Loucy (cell line): ENCODE measurements at regions not wholly inside any gene's neighbourhood (a gene's known extent, or its start where the extent isn't known, plus 50 kb on each side); places are given as distances from the start of the nearest gene placed in this dataset.

Source experiments
- H2AFZ ChIP-seq: fragments of 200-600 bp; sonication (generic); 2 replicates; pipeline ENCODE4 v1.6.0; 2016; ENCODE audit warnings: antibody characterized with exemption, mild to moderate bottlenecking, low read length, moderate library complexity
- H3F3A ChIP-seq: fragments of 200-600 bp; 2 replicates; pipeline ENCODE4 v1.6.0; 2016; ENCODE audit warnings: antibody characterized with exemption, low read depth, mild to moderate bottlenecking
- H3K27me3 ChIP-seq: fragments of 200-600 bp; sonication (generic); 2 replicates; pipeline ENCODE4 v1.6.1; 2014; ENCODE audit warnings: low read length, mild to moderate bottlenecking; ENCODE audit not compliant: insufficient read depth, poor library complexity, severe bottlenecking
- H3K36me3 ChIP-seq: fragments of 200-600 bp; sonication (generic); 2 replicates; pipeline ENCODE4 v1.6.1; 2016; ENCODE audit warnings: low read length; ENCODE audit not compliant: insufficient read depth
- H3K4me1 ChIP-seq: fragments of 200-600 bp; sonication (generic); 2 replicates; pipeline ENCODE4 v1.5.1; 2014; ENCODE audit warnings: low read length, mild to moderate bottlenecking; ENCODE audit not compliant: insufficient read depth, poor library complexity, severe bottlenecking
- H3K4me2 ChIP-seq: fragments of 200-600 bp; sonication (generic); 2 replicates; pipeline ENCODE4 v1.6.0; 2014; ENCODE audit warnings: antibody characterized with exemption, low read length, low read depth, mild to moderate bottlenecking; ENCODE audit not compliant: poor library complexity, severe bottlenecking
- H3K4me3 ChIP-seq: fragments of 200-600 bp; sonication (generic); 2 replicates; pipeline ENCODE4 v1.5.1; 2014; ENCODE audit warnings: low read length, mild to moderate bottlenecking, mixed read lengths; ENCODE audit not compliant: poor library complexity, severe bottlenecking
- H3K79me2 ChIP-seq: fragments of 200-600 bp; sonication (generic); 2 replicates; pipeline ENCODE4 v1.6.1; 2014; ENCODE audit warnings: low read length; ENCODE audit not compliant: insufficient read depth
- H3K9ac ChIP-seq: fragments of 200-600 bp; sonication (generic); 2 replicates; pipeline ENCODE4 v1.6.0; 2014; ENCODE audit warnings: mild to moderate bottlenecking, low read depth, low read length, moderate library complexity; ENCODE audit not compliant: poor library complexity, severe bottlenecking
- H3K9me2 ChIP-seq: fragments of 200-600 bp; sonication (generic); replicated peaks from 2 replicates; pipeline ENCODE4 v1.6.1; 2016; ENCODE audit warnings: low read depth, low read length, mixed read lengths
- H3K9me3 ChIP-seq: fragments of 200-600 bp; sonication (generic); 2 replicates; pipeline ENCODE4 v1.6.1; 2014; ENCODE audit warnings: mild to moderate bottlenecking, antibody characterized with exemption, low read length, low read depth; ENCODE audit not compliant: insufficient read depth
- H4K20me1 ChIP-seq: fragments of 200-600 bp; sonication (generic); 2 replicates; pipeline ENCODE4 v1.6.0; 2014; ENCODE audit warnings: antibody characterized with exemption, low read length, mild to moderate bottlenecking; ENCODE audit not compliant: insufficient read depth, poor library complexity, severe bottlenecking
- CTCF ChIP-seq: fragments of 200-600 bp; sonication (generic); conservative IDR thresholded peaks from 2 replicates; pipeline ENCODE4 v1.5.1; 2014; ENCODE audit warnings: mild to moderate bottlenecking, antibody characterized with exemption, low read length
- EZH2phosphoT487 ChIP-seq: fragments of 200-600 bp; IDR thresholded peaks from 2 replicates; pipeline ENCODE4 v1.6.1; 2018; ENCODE audit warnings: antibody characterized with exemption, mild to moderate bottlenecking, moderate library complexity, borderline replicate concordance

DNA sequence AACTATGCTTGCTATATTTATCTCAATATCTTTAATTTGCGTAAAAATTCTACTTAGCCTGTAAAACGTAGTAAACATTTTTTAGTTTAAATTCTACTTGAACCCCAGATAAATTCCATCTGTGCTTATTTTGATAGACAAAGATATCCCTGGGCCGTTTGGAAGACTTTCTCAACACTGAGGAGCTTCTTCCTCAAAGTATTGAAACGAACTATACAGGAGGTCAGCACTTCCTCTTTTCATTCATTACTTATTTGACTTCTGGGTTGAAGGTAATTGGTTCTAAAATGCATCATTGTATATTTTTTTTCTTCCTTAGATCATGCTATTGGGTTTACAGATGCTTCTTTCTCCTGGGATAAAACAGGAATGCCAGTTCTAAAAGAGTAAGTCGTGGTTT lies 74.7 kb downstream of the HSPA13 start:
- H3K79me2 ChIP-seq = no peaks in the 10 kb centered on the region
- no peaks in the 10 kb centered on the region for H3K9me2 ChIP-seq
- peaks cover 7% of the 10 kb centered on the region for H3K4me1 ChIP-seq
- no peak overlapping the region for H3K4me3 ChIP-seq
- no peak overlapping the region for H3K4me2 ChIP-seq
- H3K36me3 ChIP-seq = no peaks in the 10 kb centered on the region
- H4K20me1 ChIP-seq = no peaks in the 10 kb centered on the region
- no peaks in the 10 kb centered on the region for H3K9me3 ChIP-seq
- H3K27me3 ChIP-seq = no peaks in the 10 kb centered on the region
- H2AFZ ChIP-seq = no peak overlapping the region
- TF ChIP-seq CTCF = no peak
- TF ChIP-seq EZH2phosphoT487 = no peak
- H3K9ac ChIP-seq = no peak overlapping the region
- no peaks in the 10 kb centered on the region for H3F3A ChIP-seq

- Histone ChIP-seq H3K27me3 (no peaks in the 10 kb centered on the region), H3K4me3 (peak overlapping the region; percentile 1), H2AFZ (peak overlapping the region; percentile 66), H3K36me3 (no peaks in the 10 kb centered on the region), H3K9me3 (no peaks in the 10 kb centered on the region), H3F3A (no peaks in the 10 kb centered on the region), H4K20me1 (no peaks in the 10 kb centered on the region), H3K79me2 (no peaks in the 10 kb centered on the region), H3K4me1 (peaks cover 7% of the 10 kb centered on the region), H3K9me2 (no peaks in the 10 kb centered on the region), H3K4me2 (peak overlapping the region; percentile 10), H3K9ac (no peak overlapping the region)
- TF ChIP-seq CTCF = peak; percentile 51
- no peak for TF ChIP-seq EZH2phosphoT487
Observed at GRCh38 chr21:14306126-14306907, 76.6 kb downstream of the HSPA13 start.

- no peak for TF ChIP-seq EZH2phosphoT487
- no peak for TF ChIP-seq CTCF
- Histone ChIP-seq H3K9ac (no peak overlapping the region), H3K4me3 (no peak overlapping the region)
Observed at GRCh38 chr21:14303731-14304488, 79.0 kb downstream of the HSPA13 start.

More at GRCh38 chr21:14303731-14304488, 79.0 kb downstream of the HSPA13 start:
- Histone ChIP-seq H3K4me2 (no peak overlapping the region), H3K27me3 (no peaks in the 10 kb centered on the region), H2AFZ (no peak overlapping the region), H3K9me3 (no peaks in the 10 kb centered on the region), H3K79me2 (no peaks in the 10 kb centered on the region), H3K9me2 (no peaks in the 10 kb centered on the region), H3K36me3 (no peaks in the 10 kb centered on the region), H4K20me1 (no peaks in the 10 kb centered on the region), H3F3A (no peaks in the 10 kb centered on the region), H3K4me1 (peaks cover 7% of the 10 kb centered on the region)
